GM12878 (cell line): ENCODE measurements at regions not wholly inside any gene's neighbourhood (a gene's known extent, or its start where the extent isn't known, plus 50 kb on each side); places are given as distances from the start of the nearest gene placed in this dataset.

Experiments
- CBFB ChIP-seq: IDR thresholded peaks from 2 replicates; pipeline ENCODE4 v1.6.1; 2016; ENCODE audit warnings: antibody characterized with exemption, low read depth
- GABPA ChIP-seq: IDR thresholded peaks from 2 replicates; pipeline ENCODE4 v1.6.1; 2014; ENCODE audit warnings: antibody characterized with exemption, low read depth, mild to moderate bottlenecking, inconsistent platforms
- MTA3 ChIP-seq: IDR thresholded peaks from 2 replicates; pipeline ENCODE4 v1.6.1; 2012; ENCODE audit warnings: low read length, inconsistent platforms, borderline replicate concordance
- NR2C1 ChIP-seq: fragments of 450-650 bp; IDR thresholded peaks from 2 replicates; pipeline ENCODE4 v1.6.1; 2017; ENCODE audit warnings: antibody characterized with exemption, mild to moderate bottlenecking, moderate library complexity
- PAX5 ChIP-seq: IDR thresholded peaks from 2 replicates; pipeline ENCODE4 v1.6.1; 2011; ENCODE audit warnings: low read depth, low read length, borderline replicate concordance
- TARDBP ChIP-seq: IDR thresholded peaks from 2 replicates; pipeline ENCODE4 v1.6.1; 2016; ENCODE audit warnings: borderline replicate concordance
- ZNF687 ChIP-seq: fragments of 450-650 bp; IDR thresholded peaks from 2 replicates; pipeline ENCODE4 v1.6.1; 2017; ENCODE audit warnings: mild to moderate bottlenecking, moderate library complexity
- TF ChIP-seq, protein P1 (sequence below): IDR thresholded peaks from 2 replicates; pipeline ENCODE4 v1.6.1; 2011; ENCODE audit warnings: low read depth, low read length, improper control_type of control experiment, borderline replicate concordance
- TF ChIP-seq, protein P2 (sequence below): fragments of 450-650 bp; IDR thresholded peaks from 2 replicates; pipeline ENCODE4 v1.6.1; 2018; ENCODE audit warnings: mild to moderate bottlenecking, low read depth, moderate library complexity; ENCODE audit not compliant: partially characterized antibody

GRCh38 chr4:79211490-79211889 is 114.4 kb downstream of the NAA11 start (continued):
- TF ChIP-seq ZNF687 (no peak), GABPA (no peak), NR2C1 (no peak), PAX5 (no peak), TARDBP (no peak), CBFB (no peak), MTA3 (no peak)
- TF ChIP-seq, protein P1, sequence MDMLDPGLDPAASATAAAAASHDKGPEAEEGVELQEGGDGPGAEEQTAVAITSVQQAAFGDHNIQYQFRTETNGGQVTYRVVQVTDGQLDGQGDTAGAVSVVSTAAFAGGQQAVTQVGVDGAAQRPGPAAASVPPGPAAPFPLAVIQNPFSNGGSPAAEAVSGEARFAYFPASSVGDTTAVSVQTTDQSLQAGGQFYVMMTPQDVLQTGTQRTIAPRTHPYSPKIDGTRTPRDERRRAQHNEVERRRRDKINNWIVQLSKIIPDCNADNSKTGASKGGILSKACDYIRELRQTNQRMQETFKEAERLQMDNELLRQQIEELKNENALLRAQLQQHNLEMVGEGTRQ = no peak
- TF ChIP-seq, protein P2, sequence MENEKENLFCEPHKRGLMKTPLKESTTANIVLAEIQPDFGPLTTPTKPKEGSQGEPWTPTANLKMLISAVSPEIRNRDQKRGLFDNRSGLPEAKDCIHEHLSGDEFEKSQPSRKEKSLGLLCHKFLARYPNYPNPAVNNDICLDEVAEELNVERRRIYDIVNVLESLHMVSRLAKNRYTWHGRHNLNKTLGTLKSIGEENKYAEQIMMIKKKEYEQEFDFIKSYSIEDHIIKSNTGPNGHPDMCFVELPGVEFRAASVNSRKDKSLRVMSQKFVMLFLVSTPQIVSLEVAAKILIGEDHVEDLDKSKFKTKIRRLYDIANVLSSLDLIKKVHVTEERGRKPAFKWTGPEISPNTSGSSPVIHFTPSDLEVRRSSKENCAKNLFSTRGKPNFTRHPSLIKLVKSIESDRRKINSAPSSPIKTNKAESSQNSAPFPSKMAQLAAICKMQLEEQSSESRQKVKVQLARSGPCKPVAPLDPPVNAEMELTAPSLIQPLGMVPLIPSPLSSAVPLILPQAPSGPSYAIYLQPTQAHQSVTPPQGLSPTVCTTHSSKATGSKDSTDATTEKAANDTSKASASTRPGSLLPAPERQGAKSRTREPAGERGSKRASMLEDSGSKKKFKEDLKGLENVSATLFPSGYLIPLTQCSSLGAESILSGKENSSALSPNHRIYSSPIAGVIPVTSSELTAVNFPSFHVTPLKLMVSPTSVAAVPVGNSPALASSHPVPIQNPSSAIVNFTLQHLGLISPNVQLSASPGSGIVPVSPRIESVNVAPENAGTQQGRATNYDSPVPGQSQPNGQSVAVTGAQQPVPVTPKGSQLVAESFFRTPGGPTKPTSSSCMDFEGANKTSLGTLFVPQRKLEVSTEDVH = no peak
